Osteoblast (primary cell): ENCODE measurements at regions not wholly inside any gene's neighbourhood (a gene's known extent, or its start where the extent isn't known, plus 50 kb on each side); places are given as distances from the start of the nearest gene placed in this dataset.

Experiments
- DNase-seq: peaks from one replicate; pipeline ENCODE4 v3.0.0; 2011; ENCODE audit warnings: low spot score, mixed read lengths; ENCODE audit not compliant: insufficient read length; ENCODE audit errors: missing footprints
- H2AFZ ChIP-seq: 2 replicates; pipeline ENCODE4 v1.6.0; 2011; ENCODE audit warnings: mild to moderate bottlenecking, low read length
- H3K27ac ChIP-seq: 2 replicates; pipeline ENCODE4 v1.5.1; 2011; ENCODE audit warnings: mild to moderate bottlenecking, low read depth, low read length, moderate library complexity
- H3K27me3 ChIP-seq: 2 replicates; pipeline ENCODE4 v1.6.0; 2012; ENCODE audit warnings: mild to moderate bottlenecking, control low read depth, inconsistent platforms, low read length, moderate library complexity; ENCODE audit not compliant: insufficient read depth
- H3K36me3 ChIP-seq: 2 replicates; pipeline ENCODE4 v1.5.1; 2011; ENCODE audit warnings: mild to moderate bottlenecking, low read length, control low read depth, moderate library complexity; ENCODE audit not compliant: insufficient read depth
- H3K4me1 ChIP-seq: 2 replicates; pipeline ENCODE4 v1.5.1; 2011; ENCODE audit warnings: mild to moderate bottlenecking, low read length, control low read depth, moderate library complexity; ENCODE audit not compliant: insufficient read depth
- H3K4me2 ChIP-seq: 2 replicates; pipeline ENCODE4 v1.6.0; 2011; ENCODE audit warnings: mild to moderate bottlenecking, low read length; ENCODE audit not compliant: insufficient read depth
- H3K4me3 ChIP-seq: fragments of 200-600 bp; sonication (generic); 3 replicates; pipeline ENCODE4 v1.5.1; 2012; ENCODE audit warnings: mild to moderate bottlenecking, low read length, inconsistent platforms; ENCODE audit not compliant: insufficient read depth
- H3K79me2 ChIP-seq: 2 replicates; pipeline ENCODE4 v1.6.0; 2012; ENCODE audit warnings: mild to moderate bottlenecking, low read length, control low read depth, inconsistent platforms; ENCODE audit not compliant: insufficient read depth
- H3K9me3 ChIP-seq: 2 replicates; pipeline ENCODE4 v1.5.1; 2011; ENCODE audit warnings: low read depth, low read length, control low read depth
- H4K20me1 ChIP-seq: 2 replicates; pipeline ENCODE4 v1.6.0; 2012; ENCODE audit warnings: mild to moderate bottlenecking, low read length, control low read depth; ENCODE audit not compliant: insufficient read depth
- CTCF ChIP-seq: IDR thresholded peaks from 2 replicates; pipeline ENCODE4 v1.5.1; 2011; ENCODE audit warnings: mild to moderate bottlenecking, low read depth, low read length, moderate library complexity; ENCODE audit errors: extremely low read depth

- no peak for DNase-seq
- H3K4me1 ChIP-seq, result no peaks in the 10 kb centered on the region
- no peak for TF ChIP-seq CTCF
Measured at GRCh38 chr5:106956187-106956586, 714.5 kb downstream of the EFNA5 start.

GRCh38 chr5:106940986-106941385 lies 729.8 kb downstream of the EFNA5 start:
- Histone ChIP-seq H3K79me2 (no peaks in the 10 kb centered on the region), H3K4me1 (no peaks in the 10 kb centered on the region), H3K36me3 (no peaks in the 10 kb centered on the region), H3K4me2 (no peak overlapping the region), H3K27me3 (no peaks in the 10 kb centered on the region), H3K9me3 (no peaks in the 10 kb centered on the region), H2AFZ (no peak overlapping the region), H4K20me1 (no peaks in the 10 kb centered on the region), H3K27ac (no peak overlapping the region), H3K4me3 (no peak overlapping the region)
- no peak for DNase-seq
- no peak for TF ChIP-seq CTCF

More at GRCh38 chr5:106956187-106956586, 714.5 kb downstream of the EFNA5 start:
- Histone ChIP-seq H3K4me2 (no peak overlapping the region), H3K27me3 (no peaks in the 10 kb centered on the region), H3K36me3 (no peaks in the 10 kb centered on the region), H3K4me3 (no peak overlapping the region), H2AFZ (no peak overlapping the region), H3K9me3 (no peaks in the 10 kb centered on the region), H4K20me1 (no peaks in the 10 kb centered on the region), H3K27ac (no peak overlapping the region), H3K79me2 (no peaks in the 10 kb centered on the region)

- no peak for TF ChIP-seq CTCF
- no peak overlapping the region for H3K4me3 ChIP-seq
- H3K36me3 ChIP-seq, result no peaks in the 10 kb centered on the region
- H3K4me1 ChIP-seq, result no peaks in the 10 kb centered on the region
- H3K79me2 ChIP-seq, result no peaks in the 10 kb centered on the region
- H3K27ac ChIP-seq, result no peak overlapping the region
- H3K27me3 ChIP-seq, result no peaks in the 10 kb centered on the region
- H3K9me3 ChIP-seq, result no peaks in the 10 kb centered on the region
- H2AFZ ChIP-seq, result no peak overlapping the region
- no peaks in the 10 kb centered on the region for H4K20me1 ChIP-seq
- H3K4me2 ChIP-seq, result no peak overlapping the region
- DNase-seq, result no peak
Measured at GRCh38 chr5:106940301-106940846, 730.4 kb downstream of the EFNA5 start.

- Histone ChIP-seq H3K36me3 (no peaks in the 10 kb centered on the region), H3K9me3 (no peaks in the 10 kb centered on the region), H3K4me2 (no peak overlapping the region), H4K20me1 (no peaks in the 10 kb centered on the region), H3K79me2 (no peaks in the 10 kb centered on the region), H3K27ac (no peak overlapping the region), H3K27me3 (no peaks in the 10 kb centered on the region), H3K4me1 (no peaks in the 10 kb centered on the region), H3K4me3 (no peak overlapping the region), H2AFZ (no peak overlapping the region)
- TF ChIP-seq CTCF, result no peak
- DNase-seq, result no peak
Measured at GRCh38 chr5:106923409-106923808, 747.3 kb downstream of the EFNA5 start.
